ENCODE measurements at regions not wholly inside any gene's neighbourhood (a gene's known extent, or its start where the extent isn't known, plus 50 kb on each side); places are given as distances from the start of the nearest gene placed in this dataset.
"Not testable (repeated sequence)": the region's sequence is repeated elsewhere in the genome, so short reads cannot be mapped to it uniquely, and the experiment has no call there.

- DNase-seq, result no peak
Observed at GRCh38 chr15:38128921-38129320, 123.7 kb upstream of the SPRED1 start.

GRCh38 chr15:38129531-38130204, 123.0 kb upstream of the SPRED1 start:
- DNase-seq, result peak; percentile 100

GRCh38 chr15:38130205-38130567, 122.5 kb upstream of the SPRED1 start:
- DNase-seq, result no peak

- peak; percentile 99 for DNase-seq
Observed at GRCh38 chr15:38130740-38131498, 121.7 kb upstream of the SPRED1 start.

GRCh38 chr15:38134252-38134651, 118.4 kb upstream of the SPRED1 start:
- no peak for DNase-seq

GRCh38 chr15:38142195-38142594, 110.4 kb upstream of the SPRED1 start:
- not testable (repeated sequence) for DNase-seq

- DNase-seq, result peak; percentile 65
Observed at GRCh38 chr15:38144921-38145320, 107.7 kb upstream of the SPRED1 start.

GRCh38 chr15:38145651-38146111, 107.0 kb upstream of the SPRED1 start:
- no peak for DNase-seq

GRCh38 chr15:38147246-38147645, 105.4 kb upstream of the SPRED1 start:
- no peak for DNase-seq

GRCh38 chr15:38148471-38148870, 104.2 kb upstream of the SPRED1 start:
- DNase-seq, result peak; percentile 89

GRCh38 chr15:38149315-38149714, 103.3 kb upstream of the SPRED1 start:
- peak; percentile 31 for DNase-seq

- no peak for DNase-seq
Observed at GRCh38 chr15:38150148-38150547, 102.5 kb upstream of the SPRED1 start.

GRCh38 chr15:38150794-38151193, 101.8 kb upstream of the SPRED1 start:
- no peak for DNase-seq

GRCh38 chr15:38153781-38154180, 98.9 kb upstream of the SPRED1 start:
- DNase-seq, result no peak

GRCh38 chr15:38154255-38154654, 98.4 kb upstream of the SPRED1 start:
- DNase-seq, result no peak

- no peak for DNase-seq
Observed at GRCh38 chr15:38154837-38155236, 97.8 kb upstream of the SPRED1 start.

GRCh38 chr15:38163658-38164057, 89.0 kb upstream of the SPRED1 start:
- DNase-seq, result no peak

- peak; percentile 53 for DNase-seq
Observed at GRCh38 chr15:38164061-38164460, 88.6 kb upstream of the SPRED1 start.

GRCh38 chr15:38164507-38164906, 88.1 kb upstream of the SPRED1 start:
- no peak for DNase-seq

GRCh38 chr15:38168467-38169070, 84.1 kb upstream of the SPRED1 start:
- DNase-seq, result peak; percentile 47

- no peak for DNase-seq
Observed at GRCh38 chr15:38171973-38172372, 80.7 kb upstream of the SPRED1 start.

- DNase-seq, result no peak
Observed at GRCh38 chr15:38174691-38175090, 77.9 kb upstream of the SPRED1 start.

- peak; percentile 87 for DNase-seq
Observed at GRCh38 chr15:38176155-38176554, 76.5 kb upstream of the SPRED1 start.

GRCh38 chr15:38176691-38177090, 75.9 kb upstream of the SPRED1 start:
- peak; percentile 46 for DNase-seq

All from fibroblast of upper back skin (primary cell).